GM21367 (cell line): ENCODE measurements at regions not wholly inside any gene's neighbourhood (a gene's known extent, or its start where the extent isn't known, plus 50 kb on each side); places are given as distances from the start of the nearest gene placed in this dataset.
"Not testable (repeated sequence)": the region's sequence is repeated elsewhere in the genome, so short reads cannot be mapped to it uniquely, and the experiment has no call there.

Experiments
- ATAC-seq: cut with Tn5 transposase; IDR thresholded peaks from one replicate; pipeline ENCODE4 v1.9.1; 2021; ENCODE audit not compliant: unreplicated experiment

DNA sequence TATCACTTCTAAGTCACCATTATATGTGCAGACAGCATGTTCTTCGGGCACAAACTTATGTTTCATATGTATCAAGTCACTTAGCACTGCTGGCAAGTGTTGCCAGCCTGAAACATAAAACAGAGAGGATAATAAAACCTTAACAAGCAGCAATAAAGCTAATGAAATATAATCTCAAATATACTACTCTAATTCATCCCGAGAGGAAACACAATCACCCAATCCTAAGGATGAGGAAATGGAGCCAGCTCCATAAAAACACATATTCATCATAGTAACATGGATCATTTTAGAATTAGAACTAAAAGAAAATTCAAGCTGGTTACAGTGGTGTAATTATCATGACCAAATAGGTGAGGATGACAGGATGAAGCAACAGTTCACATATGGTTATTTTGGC, 1072.7 kb downstream of the EPHA3 start:
- no peak for ATAC-seq

DNA sequence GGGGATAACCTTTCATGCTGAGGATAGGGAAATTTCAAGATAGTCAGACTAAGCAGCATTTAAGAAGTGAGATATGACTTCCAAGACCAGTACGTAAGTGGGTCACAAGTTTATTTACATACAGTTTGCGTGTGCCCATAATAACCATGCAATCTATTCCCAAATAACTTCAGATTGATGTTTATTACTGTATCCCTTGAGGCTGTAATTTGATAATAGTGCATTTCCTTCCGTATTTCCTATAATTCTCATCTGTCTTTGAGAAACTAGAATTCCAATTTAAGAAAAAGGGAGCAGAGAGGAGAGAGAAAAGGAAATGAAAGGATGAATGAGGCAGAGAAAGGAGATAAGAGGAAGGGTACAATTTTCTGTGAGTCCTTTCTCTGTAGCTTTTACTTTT, 1073.1 kb downstream of the EPHA3 start:
- ATAC-seq, result no peak

DNA sequence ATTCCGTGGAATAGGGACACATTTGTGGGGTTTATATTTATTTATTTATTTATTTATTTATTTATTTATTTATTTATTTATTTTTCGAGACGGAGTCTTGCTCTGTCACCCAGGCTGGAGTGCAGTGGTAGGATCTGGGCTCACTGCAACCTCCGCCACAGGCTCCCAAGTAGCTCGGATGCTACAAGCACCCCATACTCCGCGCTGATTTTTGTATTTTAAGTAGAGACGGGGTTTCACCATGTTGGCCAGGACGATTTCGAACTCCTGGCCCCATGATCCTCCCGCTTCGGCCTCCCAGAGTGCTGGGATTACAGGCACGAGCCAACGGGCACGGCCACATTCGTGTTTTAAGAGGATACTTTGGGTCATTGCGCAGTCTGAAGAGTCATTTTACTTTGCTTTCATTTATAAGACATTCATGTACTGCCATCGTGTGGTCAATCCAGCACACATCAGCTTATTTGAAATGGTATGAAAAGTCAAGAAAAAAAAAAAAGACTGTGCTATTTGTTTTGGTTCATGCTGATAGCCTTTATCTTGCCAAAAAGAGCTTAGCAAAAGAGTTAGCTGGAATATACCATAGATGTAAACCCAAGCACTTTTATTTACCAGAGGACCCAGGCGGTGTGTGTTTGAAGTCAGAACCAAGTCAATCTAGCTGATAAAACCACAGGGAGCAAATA, 1075.0 kb downstream of the EPHA3 start:
- peak; percentile 93 for ATAC-seq

DNA sequence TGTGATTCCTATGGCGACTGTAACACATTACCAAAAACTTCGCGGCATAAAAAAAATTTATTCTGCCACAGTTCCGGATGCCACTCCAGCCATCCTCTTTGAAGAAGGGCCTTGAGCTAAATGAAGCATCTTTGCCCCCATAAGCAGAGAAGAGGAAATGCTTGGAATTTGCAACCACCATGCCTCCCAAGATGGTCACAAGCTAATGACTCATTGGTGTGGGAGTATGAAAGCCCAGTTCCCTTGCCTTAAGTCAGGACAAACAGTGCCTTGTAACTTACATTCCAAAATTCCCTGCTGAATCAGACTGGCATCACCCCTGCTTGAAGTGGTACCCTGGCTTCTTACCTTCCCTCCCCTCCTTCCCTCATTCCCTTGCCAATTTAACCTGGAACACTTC, 1077.4 kb downstream of the EPHA3 start:
- no peak for ATAC-seq

DNA sequence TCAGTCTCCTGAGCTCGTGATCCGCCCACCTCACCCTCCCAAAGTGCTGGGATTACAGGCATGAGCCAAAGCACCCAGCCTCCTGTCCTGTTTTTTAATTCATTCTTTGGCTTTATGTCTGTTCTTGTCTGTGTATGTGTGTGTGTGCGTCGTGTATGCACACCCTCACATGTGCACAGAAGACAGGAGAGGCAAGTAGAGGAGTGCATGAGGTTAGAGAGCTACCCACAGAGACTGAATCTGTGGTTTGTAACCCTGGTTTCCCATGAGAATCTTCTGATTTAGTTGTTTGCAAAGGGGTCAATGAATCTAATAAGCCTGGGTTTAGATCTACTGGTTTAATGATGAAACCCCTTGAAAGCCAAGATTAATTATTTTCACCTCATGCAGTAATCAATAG, 1090.0 kb downstream of the EPHA3 start:
- ATAC-seq, result not testable (repeated sequence)

DNA sequence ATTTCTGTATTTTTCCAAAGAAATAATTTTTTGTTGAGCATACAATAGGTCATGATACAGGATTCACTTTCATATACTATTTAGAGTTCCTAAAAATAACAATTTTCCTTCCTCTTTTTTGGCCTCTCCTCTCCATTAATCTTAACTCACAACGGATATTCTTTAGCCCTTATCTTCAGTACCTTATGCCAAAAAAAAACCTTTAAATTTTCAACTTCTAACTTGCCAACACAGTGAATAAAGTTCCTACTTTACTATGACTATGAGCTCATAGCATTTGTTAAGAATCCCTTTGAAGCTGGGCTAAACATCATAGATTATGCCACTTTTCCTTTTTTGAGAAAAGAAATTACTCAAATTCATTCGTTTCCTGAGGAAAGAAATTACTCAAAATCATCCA, 1095.5 kb downstream of the EPHA3 start:
- not testable (repeated sequence) for ATAC-seq

DNA sequence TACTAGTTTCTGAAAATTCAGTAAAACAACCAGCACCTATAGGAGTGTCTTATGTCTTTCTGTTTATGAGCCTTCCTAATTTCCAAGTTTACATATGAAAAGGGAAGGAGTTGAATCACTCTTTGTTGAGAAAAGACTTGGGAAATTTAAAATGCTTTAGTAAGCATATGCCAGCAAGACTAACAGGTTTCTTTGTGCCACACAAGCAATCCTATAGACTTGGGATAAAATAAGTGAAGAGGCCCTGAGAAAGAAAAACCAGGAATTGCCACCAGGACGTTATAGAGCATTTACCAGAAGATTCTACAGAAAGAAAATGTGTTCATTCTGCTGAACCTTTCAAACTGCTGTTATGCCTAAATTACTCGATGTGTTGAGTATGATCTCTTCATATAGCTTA, 1099.1 kb downstream of the EPHA3 start:
- not testable (repeated sequence) for ATAC-seq

DNA sequence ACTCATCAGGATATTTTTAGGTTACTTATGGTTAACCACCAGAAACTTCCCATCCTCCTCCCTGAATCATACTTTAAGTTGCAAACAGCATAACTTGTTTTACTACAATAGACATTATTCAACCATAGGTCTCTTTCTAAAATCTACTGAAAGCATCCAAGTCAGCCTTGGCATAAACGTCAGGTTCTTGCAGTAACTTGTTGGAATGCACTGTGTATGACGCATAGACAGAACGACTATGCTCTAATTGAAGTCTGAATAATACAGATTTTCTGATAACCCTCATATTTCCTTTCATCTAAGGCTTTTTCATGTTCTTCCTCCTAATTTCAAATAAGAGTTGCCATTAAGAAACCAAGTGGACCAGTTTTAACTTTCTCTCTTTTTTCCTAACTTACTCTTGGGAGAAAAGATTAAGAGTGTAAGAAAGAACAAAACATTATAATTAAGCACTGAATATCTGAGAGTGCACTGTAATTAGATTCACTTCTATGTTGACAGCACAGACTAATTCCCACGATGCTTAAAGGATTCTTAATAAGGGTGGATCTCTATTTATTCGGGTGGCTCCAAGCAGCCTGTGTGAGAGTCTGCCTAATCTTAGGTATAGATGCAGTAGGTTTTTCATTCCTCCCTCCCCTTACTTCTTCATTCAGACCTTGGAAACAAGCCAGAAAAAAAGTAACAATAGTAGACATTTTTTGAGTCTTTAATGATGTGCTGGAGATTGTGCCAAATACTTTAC, 1100.1 kb downstream of the EPHA3 start:
- ATAC-seq, result not testable (repeated sequence)

DNA sequence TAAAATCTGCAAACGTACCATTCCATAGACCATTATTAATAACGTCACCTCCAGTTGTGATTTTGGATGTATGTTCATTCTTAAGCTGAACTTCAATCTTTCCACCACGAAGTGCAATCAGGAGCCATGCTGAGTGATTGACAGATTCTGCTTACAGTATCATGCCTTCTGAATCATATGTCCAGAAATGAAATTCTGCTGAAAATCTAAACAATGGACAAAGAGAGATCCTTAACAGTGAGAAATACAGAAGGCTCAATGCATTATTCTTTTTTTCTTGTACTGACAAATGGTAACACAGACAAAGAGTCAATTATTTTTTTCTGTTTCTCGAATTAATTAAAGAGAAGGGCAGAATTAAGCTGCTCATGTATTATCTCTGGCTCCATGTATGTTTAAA, 1114.5 kb downstream of the EPHA3 start:
- no peak for ATAC-seq

DNA sequence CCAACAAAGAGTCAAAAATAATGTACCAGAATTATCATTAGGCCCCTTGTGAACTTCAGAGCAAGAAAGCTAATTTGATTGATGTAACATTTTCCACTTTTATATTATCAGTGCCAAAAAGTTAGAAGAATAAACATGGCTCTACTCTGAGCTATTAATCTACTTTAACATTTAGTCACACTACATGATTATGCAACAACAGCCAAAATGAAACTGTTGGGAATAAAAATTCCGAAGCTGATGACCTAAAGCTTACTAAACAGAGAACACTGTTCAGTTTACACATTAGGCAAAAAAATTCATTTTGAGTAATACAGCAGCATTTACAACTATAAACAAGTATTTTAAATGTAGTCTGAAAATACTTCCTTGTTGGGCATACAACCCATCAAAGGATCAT, 1134.1 kb downstream of the EPHA3 start:
- ATAC-seq, result no peak

DNA sequence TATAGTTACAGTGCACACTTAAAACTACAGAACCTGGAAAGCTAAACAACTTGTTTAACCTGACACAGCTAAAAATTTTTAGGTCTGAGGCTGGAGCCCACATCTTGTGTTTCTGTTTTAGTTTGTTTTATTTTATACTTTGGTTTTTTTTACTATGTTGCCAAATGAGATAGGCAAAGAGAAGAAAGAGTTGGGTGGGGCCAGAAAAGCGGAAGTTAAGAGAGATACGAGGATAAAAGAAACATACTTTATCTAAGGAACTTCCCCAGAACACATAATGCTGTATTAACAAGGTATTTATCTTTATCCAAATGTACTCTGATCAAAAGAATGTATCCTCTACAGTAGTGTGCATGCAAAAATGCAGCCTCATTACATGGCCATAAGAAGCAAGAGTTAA, 1145.7 kb downstream of the EPHA3 start:
- ATAC-seq, result no peak

DNA sequence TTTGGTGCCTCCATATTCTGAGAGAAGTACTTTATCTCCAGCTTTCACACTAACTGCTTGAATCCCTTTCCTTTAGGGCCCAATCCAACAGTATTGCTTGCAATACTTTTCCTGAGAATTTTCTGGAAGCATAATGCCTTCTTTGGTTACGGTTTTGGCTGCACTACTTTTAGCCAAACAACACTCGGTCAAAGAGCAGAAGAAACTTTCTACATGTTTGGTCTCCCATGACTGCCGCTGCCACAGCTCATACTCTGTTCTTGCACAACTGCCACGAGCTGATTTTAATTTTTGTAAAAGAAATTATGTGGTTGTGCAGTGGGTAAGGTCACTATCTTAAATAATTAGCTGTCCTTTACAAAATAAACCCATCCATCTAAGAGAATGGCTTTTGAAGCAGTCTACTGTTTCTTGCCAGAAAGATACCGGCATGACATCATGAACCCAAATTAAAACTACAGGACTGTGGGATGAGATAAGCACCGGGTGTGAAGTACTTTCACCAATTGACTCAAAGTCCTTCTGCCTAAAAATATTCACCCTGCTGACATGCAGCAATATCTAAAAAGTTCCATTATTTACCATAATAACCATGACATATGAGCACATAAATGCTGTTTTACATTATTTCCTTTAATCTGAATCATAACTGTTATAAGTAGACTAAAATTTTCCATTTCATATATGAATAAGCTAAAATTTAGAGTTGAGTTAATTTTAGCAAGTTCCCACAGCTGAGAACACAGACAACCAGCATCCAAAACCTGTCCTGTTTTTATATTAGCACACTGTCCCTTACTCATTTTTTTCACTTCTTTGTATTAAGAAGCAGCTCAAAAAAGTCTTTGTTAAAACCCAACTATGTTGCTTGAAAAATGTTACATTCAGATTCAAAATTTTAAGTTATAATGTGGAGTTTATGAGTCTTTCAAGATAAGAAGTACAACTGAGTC, 1154.3 kb downstream of the EPHA3 start:
- no peak for ATAC-seq
